Caco-2 (cell line): ENCODE measurements at regions not wholly inside any gene's neighbourhood (a gene's known extent, or its start where the extent isn't known, plus 50 kb on each side); places are given as distances from the start of the nearest gene placed in this dataset.

Source experiments
- BruUV-seq: library from RNA; stranded (reverse); fragments of 400-500 nt; replicated peaks from 2 replicates; lab custom pipeline; 2021; lab: Mats Ljungman, UMichigan
- CTCF ChIA-PET: fragments of 300-600 bp; sonication (Branson Sonifier 250); formaldehyde crosslinking; loops from one replicate; lab custom pipeline; 2022; ENCODE audit warnings: antibody characterized with exemption; lab: Charles Lee
- POLR2A ChIA-PET: fragments of 300-600 bp; sonication (Branson Sonifier 250); formaldehyde crosslinking; loops from one replicate; lab custom pipeline; 2022; ENCODE audit warnings: antibody characterized with exemption; lab: Charles Lee
- DNase-seq, 2 experiments: peaks; one replicate each; pipeline versions ENCODE4 v3.0.0 to v3.0.0-alpha.2; 2020 to 2022
- H3K27me3 ChIP-seq: replicated peaks from 2 replicates; pipeline ENCODE4 v1.6.0; 2011; ENCODE audit warnings: low read length; ENCODE audit not compliant: control insufficient read depth, insufficient read depth
- H3K36me3 ChIP-seq: 2 replicates; pipeline ENCODE4 v1.5.1; 2011; ENCODE audit warnings: low read length; ENCODE audit not compliant: control insufficient read depth, insufficient read depth
- H3K4me1 ChIP-seq: fragments of 250-450 bp; sonication (Bioruptor Pico); 2 replicates; pipeline ENCODE4 v1.5.1; 2020; ENCODE audit warnings: mild to moderate bottlenecking
- H3K4me3 ChIP-seq: 2 replicates; pipeline ENCODE4 v1.5.1; 2011; ENCODE audit warnings: low read depth, mild to moderate bottlenecking, control low read depth, low read length
- H3K9me3 ChIP-seq: fragments of 250-450 bp; sonication (Bioruptor Pico); 2 replicates; pipeline ENCODE4 v1.5.1; 2020; ENCODE audit warnings: mild to moderate bottlenecking, moderate library complexity
- H3K27ac Mint-ChIP-seq: one replicate; pipeline ENCODE4 v1.8.0; 2022; ENCODE audit warnings: mixed read lengths; ENCODE audit not compliant: unreplicated experiment
- H3K27me3 Mint-ChIP-seq: one replicate; pipeline ENCODE4 v1.8.0; 2022; ENCODE audit warnings: mixed read lengths; ENCODE audit not compliant: insufficient read depth, unreplicated experiment
- H3K36me3 Mint-ChIP-seq: one replicate; pipeline ENCODE4 v1.8.0; 2022; ENCODE audit warnings: mild to moderate bottlenecking, mixed read lengths; ENCODE audit not compliant: insufficient read depth, unreplicated experiment
- H3K4me1 Mint-ChIP-seq: one replicate; pipeline ENCODE4 v1.8.0; 2022; ENCODE audit warnings: low read depth, mixed read lengths; ENCODE audit not compliant: unreplicated experiment
- H3K4me3 Mint-ChIP-seq: one replicate; pipeline ENCODE4 v1.8.0; 2022; ENCODE audit warnings: mild to moderate bottlenecking, moderate library complexity, mixed read lengths; ENCODE audit not compliant: unreplicated experiment
- H3K9me3 Mint-ChIP-seq: one replicate; pipeline ENCODE4 v1.8.0; 2022; ENCODE audit warnings: mixed read lengths; ENCODE audit not compliant: unreplicated experiment
- CTCF ChIP-seq, 2 experiments: fragments of 200-600 bp in 1 of 2; IDR thresholded peaks; 1 replicate in 1 of 2; 2 replicates in 1 of 2; pipeline versions ENCODE4 v1.5.1 to v1.8.0; 2011 to 2022; ENCODE audit warnings: antibody characterized with exemption in 1 of 2, control low read depth in 1 of 2, inconsistent platforms in 1 of 2, low read depth in 1 of 2, low read length in 1 of 2, mild to moderate bottlenecking in 1 of 2, moderate library complexity in 1 of 2; ENCODE audit not compliant: insufficient read depth in 1 of 2, severe bottlenecking in 1 of 2, unreplicated experiment in 1 of 2
- intact Hi-C: fragments of 100-400 bp; cut with micrococcal nuclease; formaldehyde crosslinking; loops from one replicate; pipeline ENCODE4 v1.10.0; 2022; ENCODE audit not compliant: unreplicated experiment

- Mint-ChIP-seq H3K27ac (no peak overlapping the region), H3K36me3 (no peaks in the 10 kb centered on the region), H3K4me1 (no peaks in the 10 kb centered on the region), H3K9me3 (no peaks in the 10 kb centered on the region), H3K4me3 (no peak overlapping the region), H3K27me3 (peaks cover under 1% of the 10 kb centered on the region)
- intact Hi-C loops = no loop called here
- H3K27me3 ChIP-seq = no peaks in the 10 kb centered on the region
- no peaks in the 10 kb centered on the region for H3K9me3 ChIP-seq
- no TSS peak for BruUV-seq
- POLR2A ChIA-PET = no interaction called here
- no peak overlapping the region for H3K4me3 ChIP-seq
- H3K4me1 ChIP-seq = peaks cover 4% of the 10 kb centered on the region; the same call in 1 of the 2 replicates
- H3K36me3 ChIP-seq = no peaks in the 10 kb centered on the region
- CTCF ChIA-PET = no interaction called here
- no peak for TF ChIP-seq CTCF (IDR thresholded peaks at IDR 0.05; ENCODE audit: insufficient read depth in 1 of 2, low read depth in 1 of 2, low read length in 1 of 2, severe bottlenecking in 1 of 2, unreplicated experiment in 1 of 2)
- DNase-seq = no peak
These were observed 49.9 kb upstream of the CD36 start for GRCh38 chr7:80588591-80588990.
